Stimulated activated CD8-positive, alpha-beta memory T cell treated with anti-CD3 and anti-CD28 coated beads, Interleukin-15, amount 100 ng/mL, for 1 hour (primary cell): ENCODE measurements at regions not wholly inside any gene's neighbourhood (a gene's known extent, or its start where the extent isn't known, plus 50 kb on each side); places are given as distances from the start of the nearest gene placed in this dataset.
"Not testable (repeated sequence)": the region's sequence is repeated elsewhere in the genome, so short reads cannot be mapped to it uniquely, and the experiment has no call there.

ENCODE experiments used
- DNase-seq: peaks from one replicate; pipeline ENCODE4 v3.0.0-alpha.2; 2020; ENCODE audit warnings: low read depth

DNA sequence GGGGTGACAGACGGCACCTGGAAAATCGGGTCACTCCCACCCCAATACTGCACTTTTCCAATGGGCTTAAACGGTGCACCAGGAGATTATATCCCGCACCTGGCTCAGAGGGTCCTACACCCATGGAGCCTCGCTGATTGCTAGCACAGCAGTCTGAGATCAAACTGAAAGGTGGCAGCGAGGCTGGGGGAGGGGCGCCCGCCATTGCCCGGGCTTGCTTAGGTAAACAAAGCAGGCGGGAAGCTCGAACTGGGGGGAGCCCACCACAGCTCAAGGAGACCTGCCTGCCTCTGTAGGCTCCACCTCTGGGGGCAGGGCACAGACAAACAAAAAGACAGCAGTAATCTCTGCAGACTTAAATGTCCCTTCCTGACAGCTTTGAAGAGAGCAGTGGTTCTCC is 208.1 kb downstream of the SLC38A4 start:
- DNase-seq: not testable (repeated sequence)

DNA sequence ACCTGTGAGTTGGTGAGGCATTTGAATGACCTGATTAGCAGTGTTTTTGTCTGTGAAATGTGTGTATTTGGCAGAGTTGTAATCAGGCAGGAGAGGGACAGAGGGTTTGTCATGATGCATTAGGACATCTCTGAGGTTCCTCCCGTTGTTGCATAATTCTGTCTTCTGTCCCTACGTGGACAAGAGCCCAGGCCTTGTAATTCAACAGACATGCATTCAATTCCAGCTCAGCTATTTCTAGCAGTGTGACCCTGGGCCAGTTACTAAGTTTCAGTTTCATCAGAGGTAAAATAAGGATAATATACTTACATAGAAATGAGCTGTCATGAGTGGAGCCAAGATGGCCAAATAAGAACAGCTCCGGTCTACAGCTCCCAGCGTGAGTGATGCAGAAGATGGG is 208.6 kb downstream of the SLC38A4 start:
- no peak for DNase-seq

DNA sequence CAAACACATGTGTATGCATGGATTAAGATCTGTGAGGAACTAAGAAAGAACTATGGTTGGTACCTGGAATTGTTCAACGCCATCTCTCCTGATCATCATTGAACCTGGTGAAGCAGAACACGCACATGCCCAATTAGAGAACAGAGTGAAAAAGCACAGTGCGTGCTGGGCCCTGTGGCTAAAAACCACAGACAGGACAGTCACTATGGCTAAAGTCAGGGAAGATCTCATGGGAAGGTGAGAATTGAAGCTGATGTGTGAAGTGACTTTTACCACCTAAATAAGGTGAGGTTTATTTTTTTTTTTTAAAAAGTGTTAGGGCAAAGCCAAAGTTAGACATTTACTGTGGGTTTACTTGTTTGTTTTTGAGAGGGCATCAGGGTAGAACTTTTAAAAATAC is 215.0 kb downstream of the SLC38A4 start:
- no peak for DNase-seq

DNA sequence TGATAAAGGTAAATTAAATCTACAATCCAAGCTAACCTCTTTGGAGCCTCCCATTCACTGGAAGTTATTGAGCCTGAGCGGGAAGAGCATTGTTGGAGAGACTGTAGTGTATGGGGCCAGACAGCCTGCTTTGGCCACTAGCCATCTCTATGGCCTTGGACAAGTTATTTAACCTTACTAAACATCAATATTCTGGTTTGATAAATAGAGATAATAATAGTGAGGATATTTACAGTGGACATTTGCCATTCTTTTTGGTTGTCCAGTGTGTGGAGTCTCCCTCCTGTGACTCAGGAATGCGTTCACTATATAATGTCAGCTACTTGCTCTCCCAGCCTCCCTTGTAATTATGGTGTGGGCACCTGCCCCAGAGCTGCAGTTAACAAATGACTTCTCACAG is 216.1 kb downstream of the SLC38A4 start:
- no peak for DNase-seq

DNA sequence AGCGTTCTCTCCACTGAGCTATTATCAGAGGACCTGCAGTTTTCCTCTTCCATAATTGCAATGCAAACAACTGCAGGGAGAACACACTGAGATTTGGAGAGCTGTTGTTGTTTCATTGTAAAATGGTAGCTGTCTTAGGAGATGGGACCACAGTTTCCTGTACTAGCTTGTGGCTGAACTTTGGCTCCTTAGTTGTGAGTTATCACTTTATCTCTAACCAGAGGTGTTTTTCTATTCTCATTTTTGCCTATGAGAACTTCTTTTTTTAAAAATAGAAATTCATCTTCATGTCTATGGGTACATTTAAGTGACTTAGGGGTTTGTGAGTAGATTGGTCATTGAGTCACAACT is 216.5 kb downstream of the SLC38A4 start:
- DNase-seq: no peak

DNA sequence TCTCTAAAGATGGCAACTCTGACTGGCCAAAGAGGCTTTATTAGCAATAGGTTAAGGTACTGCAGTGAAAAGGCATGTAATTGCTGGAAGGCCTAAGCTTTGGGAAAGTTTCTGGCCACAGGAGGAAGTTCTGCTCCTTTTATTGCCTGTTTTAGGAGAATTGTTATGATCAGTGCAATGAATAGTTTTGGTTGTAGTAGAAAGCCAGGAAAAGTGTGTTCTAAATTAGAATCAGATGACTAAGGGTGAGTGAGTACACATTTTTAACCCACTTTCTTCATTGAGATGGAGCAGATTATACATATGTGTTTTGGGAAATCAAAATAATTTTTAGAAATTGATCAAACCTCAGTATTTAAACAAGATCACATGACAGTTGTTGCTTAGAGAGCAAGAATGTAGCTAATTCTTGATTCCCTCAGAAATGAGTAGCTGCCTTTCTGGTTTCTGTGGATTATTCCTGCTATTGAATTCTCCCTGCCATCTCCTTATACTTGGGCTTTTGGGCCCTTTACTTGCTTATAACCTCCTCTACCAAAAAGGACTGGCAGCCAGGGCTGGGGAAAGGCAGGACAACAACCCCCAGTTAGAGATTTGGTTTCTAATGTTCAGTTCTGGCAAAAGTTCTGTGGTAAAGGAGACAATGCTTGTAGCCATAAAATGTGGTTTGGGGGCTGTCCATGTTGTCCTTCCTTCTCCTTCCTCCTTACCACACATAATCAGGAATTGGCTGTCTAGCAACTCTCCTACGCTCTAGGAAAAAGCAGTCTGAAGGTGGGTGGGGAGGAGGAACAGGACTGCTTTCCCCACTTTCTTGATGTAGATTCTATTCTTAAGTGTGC is 217.1 kb downstream of the SLC38A4 start:
- DNase-seq: no peak

DNA sequence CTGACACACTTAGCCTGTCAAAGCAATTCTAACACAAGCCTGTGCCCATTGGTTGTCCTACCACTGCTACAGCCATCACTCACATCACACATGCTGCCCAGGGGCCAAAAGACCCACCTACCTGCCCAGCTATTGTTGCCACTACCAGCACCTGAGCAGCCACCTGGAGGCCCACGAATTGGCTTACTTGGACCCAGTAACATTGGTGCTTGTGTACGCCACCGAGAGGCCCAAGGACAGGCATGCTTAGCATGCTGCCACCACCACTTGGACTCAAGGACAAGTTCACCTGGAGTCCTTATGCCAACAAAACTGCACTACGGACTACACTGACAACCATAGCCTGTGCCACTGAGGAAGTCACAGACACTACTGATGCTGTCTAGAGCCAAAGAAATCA is 221.1 kb downstream of the SLC38A4 start:
- DNase-seq: no peak

DNA sequence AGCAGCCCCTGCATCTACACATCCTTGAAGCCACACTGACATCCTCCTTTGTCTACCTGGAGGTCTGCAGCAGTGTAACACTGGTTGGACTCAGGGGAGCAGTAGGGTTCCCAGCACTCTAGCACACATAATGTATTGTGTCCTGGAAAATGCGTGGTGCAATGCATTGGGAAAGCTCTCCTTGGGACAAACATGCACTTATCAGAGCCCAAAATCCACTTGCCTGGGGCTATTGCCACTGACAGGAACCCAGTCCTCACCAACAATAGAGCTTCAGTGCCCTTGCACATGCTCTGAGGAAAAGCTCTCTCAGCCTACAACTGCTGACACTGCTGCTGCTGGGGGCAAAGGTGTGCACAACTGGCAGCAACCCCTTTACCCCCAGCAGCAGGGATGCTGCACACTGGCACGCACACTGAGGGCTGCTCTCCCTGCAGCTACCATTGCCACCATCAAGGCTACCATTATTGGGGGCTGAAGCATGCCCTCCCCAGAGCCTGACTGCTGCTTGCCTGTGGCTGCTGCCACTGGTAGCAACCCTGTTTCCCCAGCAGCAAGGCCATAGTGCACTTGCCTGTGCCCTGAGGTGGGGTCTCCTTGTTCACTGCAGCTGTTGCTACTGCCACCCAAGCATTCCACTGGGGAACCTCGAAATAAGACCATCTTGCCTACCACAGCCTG is 221.9 kb downstream of the SLC38A4 start:
- DNase-seq: no peak

DNA sequence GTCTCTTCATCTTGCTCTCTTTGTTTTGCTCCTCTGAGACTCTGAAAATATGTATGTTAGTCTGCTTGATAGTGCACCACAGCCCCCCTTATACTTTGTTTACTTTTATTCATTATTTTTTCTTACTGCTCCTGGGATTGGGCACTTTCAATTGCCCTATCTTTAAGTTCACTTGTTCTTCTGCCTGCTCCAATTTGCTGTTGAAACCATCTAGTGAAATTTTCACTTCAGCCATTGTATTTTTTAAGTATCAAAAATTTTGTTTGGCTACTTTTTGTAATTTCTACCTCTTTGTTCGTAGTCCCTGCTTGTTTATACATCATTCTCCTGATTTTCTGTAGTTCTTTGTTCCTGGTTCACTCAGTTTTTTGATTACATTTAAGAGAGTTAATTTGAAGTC is 223.3 kb downstream of the SLC38A4 start:
- DNase-seq: no peak

DNA sequence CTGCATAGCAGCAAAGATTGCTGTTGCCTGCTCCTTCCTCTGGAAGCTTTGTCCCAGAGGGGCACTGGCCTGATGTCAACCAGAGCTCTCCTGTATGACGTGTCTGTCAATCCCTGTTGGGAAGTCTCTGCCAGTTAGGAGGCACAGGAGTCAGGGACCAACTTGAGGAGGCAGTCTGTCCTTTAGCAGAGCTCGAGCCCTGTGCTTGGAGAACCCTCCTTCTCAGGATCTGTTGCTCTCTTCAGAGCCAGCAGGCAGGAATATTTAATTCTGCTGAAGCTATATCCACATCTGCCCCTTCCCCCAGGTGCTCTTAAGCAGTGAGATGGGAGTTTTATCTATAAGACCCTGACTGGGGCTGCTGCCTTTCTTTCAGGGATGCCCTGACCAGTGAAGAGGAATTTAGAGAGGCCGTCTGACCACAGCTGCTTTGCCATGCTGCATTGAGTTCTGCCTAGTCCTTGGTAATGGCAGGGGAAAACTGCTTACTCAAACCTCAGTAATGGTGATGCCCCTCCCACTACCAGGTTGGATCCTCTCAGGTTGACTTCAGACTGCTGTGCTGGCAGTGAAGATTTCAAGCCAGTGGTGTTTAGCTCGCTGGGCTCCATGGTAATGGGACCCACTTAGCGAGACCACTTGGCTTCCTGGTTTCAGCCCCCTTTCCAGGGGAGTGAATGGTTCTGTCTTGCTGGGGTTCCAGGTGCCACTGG is 218.6 kb upstream of the SLC38A2 start:
- DNase-seq: no peak

DNA sequence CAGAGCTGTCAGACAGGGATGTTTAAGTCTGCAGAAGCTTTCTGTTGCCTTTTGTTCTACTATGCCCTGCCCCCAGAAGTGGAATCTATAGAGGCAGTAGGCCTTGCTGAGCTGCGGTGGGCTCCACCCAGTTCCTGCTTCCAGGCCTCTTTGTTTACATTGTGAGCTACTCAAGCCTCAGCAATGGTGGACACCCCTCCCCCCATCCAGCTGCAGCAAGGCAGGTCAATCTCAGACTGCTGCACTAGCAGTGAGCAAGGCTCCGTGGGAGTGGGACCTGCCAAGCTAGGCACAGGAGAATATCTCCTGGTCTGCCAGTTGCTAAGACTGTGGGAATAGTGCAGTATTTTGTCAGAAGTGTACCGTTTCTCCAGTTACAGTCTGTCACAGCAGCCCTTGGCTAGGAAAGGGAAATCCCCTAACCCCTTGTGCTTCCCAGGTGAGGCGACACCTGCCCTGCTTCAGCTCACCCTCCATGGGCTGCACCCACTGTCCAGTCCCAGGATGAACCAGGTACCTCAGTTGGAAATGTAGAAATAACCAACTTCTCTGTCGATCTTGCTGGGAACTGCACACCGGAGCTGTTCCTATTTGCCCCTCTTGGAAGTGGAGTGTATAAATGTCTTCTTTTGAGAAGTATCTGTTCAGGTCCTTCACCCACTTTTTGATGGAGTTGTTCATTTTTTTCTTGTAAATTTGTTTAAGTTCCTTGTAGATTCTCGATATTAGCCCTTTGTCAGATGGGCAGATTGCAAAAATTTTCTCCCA is 213.5 kb upstream of the SLC38A2 start:
- no peak for DNase-seq

DNA sequence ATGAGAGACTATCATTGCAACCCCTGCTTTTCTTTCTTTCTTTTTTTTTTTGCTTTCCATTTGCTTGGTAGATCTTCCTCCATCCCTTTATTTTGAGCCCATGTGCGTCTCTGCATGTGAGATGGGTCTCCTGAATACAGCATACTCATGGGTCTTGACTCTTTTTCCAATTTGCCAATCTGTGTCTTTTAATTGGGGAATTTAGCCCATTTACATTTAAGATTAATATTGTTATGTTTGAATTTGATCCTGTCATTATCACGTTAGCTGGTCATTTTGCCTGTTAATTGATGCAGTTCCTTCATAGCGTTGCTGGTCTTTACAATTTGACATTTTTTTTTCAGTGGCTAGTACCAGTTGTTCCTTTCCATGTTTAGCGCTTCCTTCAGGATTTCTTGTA is 211.5 kb upstream of the SLC38A2 start:
- not testable (repeated sequence) for DNase-seq

DNA sequence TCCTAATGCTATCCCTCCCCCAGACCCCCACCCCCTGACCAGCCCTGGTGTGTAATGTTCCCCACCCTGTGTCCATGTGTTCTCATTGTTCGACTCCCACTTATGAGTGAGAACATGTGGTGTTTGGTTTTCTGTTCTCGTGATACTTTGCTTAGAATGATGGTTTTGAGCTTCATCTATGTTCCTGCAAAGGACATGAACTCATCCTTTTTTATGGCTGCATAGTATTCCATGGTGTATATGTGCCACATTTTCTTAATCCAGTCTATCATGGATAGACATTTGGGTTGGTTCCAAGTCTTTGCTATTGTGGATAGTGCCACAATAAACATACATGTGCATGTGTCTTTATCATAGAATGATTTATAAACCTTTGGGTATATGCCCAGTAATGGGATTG is 209.4 kb upstream of the SLC38A2 start:
- DNase-seq: not testable (repeated sequence)

DNA sequence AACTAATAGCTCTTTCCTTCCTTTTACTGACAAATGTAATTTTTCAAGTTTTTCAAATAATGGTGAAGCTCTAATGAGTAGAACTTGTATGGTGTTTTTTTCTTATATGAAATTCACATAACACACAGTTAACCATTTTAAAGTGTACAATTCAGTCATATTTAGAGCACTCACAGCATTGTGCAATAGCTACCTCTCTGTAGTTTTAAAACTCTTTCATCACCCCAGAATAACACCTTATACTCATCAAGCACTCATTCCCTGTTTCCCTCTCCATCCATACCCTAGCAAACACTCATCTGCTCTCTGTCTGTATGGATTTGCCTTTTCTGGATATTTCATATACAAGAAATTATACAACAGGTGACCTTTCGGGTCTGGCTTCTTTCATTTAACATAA is 207.9 kb upstream of the SLC38A2 start:
- DNase-seq: no peak

DNA sequence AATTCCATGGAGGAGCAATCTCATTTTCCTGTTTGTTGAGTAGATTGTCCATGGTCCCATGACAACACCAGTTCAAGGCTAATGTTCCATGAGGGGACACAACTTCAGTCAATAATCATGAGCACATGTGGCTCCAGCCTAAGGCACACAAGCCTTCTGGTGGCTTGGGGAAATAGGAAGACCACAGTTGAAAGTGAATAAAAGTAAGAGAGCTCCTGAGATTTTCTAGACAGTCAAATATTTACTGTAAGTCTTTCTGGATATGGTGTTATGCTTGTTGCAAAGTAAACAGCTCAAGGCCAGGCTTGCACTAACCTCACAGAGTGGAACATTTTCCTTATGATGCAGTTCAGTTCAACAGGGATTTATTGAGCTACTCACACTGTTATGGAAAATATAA is 206.9 kb upstream of the SLC38A2 start:
- DNase-seq: no peak

DNA sequence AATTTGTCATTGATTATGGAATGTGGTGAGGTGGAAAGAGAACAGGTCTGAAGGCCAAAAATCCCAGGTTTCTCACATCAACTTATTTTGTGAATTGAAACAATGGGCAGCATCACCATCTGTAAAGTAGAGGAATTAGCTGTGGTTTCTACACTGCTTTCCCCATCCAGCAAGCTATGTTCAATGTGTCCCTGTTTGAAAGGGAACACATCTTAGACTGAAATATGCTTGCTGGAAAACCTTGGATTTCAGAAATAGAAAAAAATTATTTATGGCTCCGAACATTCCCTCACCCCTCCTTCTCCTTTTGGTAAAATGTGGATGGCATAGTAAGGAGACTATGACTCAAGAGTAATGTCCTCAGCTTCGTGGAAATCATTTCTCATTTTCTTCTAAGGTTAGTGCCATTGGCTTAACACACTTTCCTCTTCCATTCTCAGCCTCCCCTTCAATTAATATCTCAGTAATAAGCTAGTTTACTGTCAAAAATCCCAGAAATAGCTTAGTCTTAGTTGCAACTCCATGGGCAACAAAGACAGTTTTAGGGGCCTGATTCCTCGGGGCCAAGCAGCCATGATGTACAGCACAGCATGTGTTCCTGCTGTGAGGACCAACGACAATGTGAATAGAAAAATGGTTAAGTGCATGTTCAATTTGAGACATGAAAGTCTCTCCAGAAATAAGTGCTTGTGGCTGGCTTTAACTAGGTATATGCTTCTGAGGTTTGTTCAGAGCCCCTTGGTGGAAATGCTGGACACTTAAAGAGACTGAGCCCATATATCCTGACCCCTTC is 205.8 kb upstream of the SLC38A2 start:
- DNase-seq: no peak

DNA sequence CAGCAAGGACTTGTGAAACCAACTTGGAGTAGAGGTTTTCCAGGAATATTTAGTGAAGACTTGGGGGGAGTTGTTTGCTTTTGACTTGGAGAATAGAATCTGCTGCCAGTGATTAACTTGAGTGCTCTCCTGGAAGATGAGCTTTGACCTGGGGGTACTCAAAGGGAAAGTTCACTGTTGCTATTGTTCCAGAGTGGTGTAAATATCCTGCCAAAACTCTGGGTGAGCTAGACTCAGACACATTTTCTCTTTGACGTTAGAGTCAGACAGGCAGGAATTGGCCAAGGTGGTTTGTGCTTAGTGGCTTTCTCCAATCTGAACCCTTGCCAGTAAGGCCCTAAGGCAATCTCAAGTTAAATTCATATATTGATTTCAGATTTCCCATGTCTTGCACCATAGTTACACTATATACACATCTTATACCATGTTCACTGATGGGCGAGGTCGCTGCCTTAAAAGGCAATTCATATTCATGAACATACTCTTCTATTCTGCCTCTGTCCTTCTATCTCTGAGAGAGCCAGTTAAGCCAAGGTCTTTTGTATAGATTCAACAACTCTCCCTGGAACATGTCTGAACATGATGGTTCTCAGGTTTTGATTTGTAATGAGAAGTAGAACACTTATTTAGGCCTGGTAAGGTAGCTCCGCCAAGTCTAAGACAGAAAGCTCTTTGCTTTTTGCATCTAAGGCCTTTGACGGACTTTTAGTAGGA is 204.6 kb upstream of the SLC38A2 start:
- DNase-seq: no peak

DNA sequence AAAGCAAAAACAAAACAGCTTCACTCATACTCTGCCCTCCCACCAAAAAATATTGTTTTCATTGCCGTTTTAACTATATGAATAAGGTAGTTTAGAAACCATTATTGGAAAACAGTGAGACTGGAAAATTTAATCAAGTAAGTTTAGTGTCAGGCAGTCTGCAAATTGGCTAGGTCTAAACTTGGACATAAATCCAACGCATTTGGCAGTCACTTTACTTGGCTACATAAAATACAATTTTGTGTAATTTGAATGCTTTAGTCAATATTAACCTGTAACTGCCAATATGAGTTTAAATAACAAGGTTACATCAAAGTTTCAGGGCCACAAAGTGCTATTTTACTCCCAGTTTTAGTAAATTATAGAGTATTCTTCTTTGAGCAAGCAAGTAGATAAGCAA is 202.3 kb upstream of the SLC38A2 start:
- no peak for DNase-seq

DNA sequence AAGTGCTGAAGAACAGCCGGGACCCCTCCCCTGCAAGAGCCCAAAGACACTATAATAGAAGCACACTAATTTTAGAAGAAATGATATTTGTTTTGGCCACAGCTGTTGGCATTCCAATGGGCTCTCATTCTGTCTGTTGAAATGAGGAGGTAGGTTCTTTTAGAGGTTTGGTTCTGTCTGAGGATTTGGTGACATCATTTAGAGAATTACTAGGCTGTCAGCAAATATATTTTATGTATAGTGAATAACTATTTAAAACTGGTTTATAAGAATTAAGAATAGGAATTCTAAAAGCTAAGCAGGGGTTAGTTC is 200.7 kb upstream of the SLC38A2 start:
- DNase-seq: no peak

DNA sequence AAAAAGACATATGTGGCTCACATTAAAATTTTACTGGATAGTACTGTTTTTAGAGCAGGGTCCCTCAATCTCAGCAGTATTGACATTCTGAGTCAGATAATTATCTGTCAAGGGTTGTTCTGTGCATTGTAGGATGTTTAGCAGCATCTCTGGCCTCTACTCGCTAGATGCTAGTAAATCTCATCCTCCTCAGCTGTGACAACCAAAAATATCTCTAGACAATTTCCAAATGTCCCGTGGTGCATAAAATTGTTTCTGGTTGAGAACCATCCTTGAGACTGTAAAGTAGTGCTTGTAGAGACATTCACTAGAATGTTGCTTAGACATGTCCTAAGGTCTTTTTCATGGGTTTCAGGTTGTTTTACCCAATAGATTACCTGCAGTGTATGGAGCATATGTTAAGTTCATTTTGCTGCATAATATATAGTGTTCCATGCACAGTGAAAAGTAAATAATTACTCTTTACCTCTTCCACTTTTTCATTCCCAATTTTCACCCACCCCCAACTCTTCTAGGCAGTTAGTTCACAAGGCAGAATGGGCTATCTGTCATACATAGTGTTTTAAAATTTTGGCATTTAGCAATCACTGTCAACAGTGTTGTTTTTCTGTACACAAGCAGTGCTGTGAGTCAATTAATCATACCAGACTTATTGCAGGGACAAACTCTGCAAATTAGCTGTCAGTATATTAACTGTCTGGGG is 200.2 kb upstream of the SLC38A2 start:
- no peak for DNase-seq

DNA sequence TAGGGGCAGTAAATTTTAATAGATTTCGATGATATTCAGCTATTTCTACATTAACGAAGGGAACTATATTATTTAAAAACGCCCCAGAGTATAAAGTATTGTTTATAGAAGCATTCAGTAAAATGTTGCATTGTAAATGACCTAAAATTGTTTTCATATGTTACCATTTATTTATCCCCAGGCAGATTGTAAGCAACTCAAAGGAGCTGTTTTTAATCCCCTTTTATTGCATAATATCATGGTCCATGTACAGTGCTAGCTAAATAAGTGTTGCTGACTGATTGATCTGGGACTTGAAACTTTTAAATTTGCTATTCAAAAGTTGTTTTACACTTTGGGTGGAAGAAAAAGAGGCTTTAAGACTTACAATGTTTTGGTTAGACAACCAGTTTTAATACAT is 199.0 kb upstream of the SLC38A2 start:
- DNase-seq: no peak
